Activated CD4-positive, alpha-beta T cell treated with anti-CD3 and anti-CD28 coated beads, Interleukin-2, amount 10 ng/mL, durations not matched to agents 24 days and 14 days (primary cell): ENCODE measurements at regions not wholly inside any gene's neighbourhood (a gene's known extent, or its start where the extent isn't known, plus 50 kb on each side); places are given as distances from the start of the nearest gene placed in this dataset.

Experiments
- DNase-seq: peaks from one replicate; pipeline ENCODE4 v3.0.0; 2022
- H3K27ac Mint-ChIP-seq: one replicate; pipeline ENCODE4 v1.8.0; 2022; ENCODE audit warnings: mild to moderate bottlenecking, mixed read lengths
- H3K27me3 Mint-ChIP-seq: one replicate; pipeline ENCODE4 v1.8.0; 2022; ENCODE audit warnings: mixed read lengths
- H3K36me3 Mint-ChIP-seq: one replicate; pipeline ENCODE4 v1.8.0; 2022; ENCODE audit warnings: low read depth, mild to moderate bottlenecking, mixed read lengths
- H3K4me1 Mint-ChIP-seq: one replicate; pipeline ENCODE4 v1.8.0; 2021; ENCODE audit warnings: mixed read lengths
- H3K4me3 Mint-ChIP-seq: one replicate; pipeline ENCODE4 v1.8.0; 2022; ENCODE audit warnings: mild to moderate bottlenecking, moderate library complexity, mixed read lengths
- H3K9me3 Mint-ChIP-seq: one replicate; pipeline ENCODE4 v1.8.0; 2021; ENCODE audit warnings: mixed read lengths
- intact Hi-C: fragments of 100-400 bp; cut with micrococcal nuclease; formaldehyde crosslinking; loops from one replicate; pipeline ENCODE4 v1.15.1; 2023

GRCh38 chr12:130070126-130070611 lies 92.1 kb upstream of the FZD10 start:
- H3K36me3 Mint-ChIP-seq, result no peaks in the 10 kb centered on the region
- no peaks in the 10 kb centered on the region for H3K27me3 Mint-ChIP-seq
- no peak overlapping the region for H3K27ac Mint-ChIP-seq
- DNase-seq, result no peak
- no peak overlapping the region for H3K4me3 Mint-ChIP-seq
- no peaks in the 10 kb centered on the region for H3K4me1 Mint-ChIP-seq
- intact Hi-C loops, result no loop called here
- peaks cover 7% of the 10 kb centered on the region for H3K9me3 Mint-ChIP-seq

GRCh38 chr12:130073721-130074120 lies 88.5 kb upstream of the FZD10 start:
- peaks cover 25% of the 10 kb centered on the region for H3K9me3 Mint-ChIP-seq
- no peaks in the 10 kb centered on the region for H3K4me1 Mint-ChIP-seq
- H3K27me3 Mint-ChIP-seq, result no peaks in the 10 kb centered on the region
- H3K4me3 Mint-ChIP-seq, result no peak overlapping the region
- intact Hi-C loops, result no loop called here
- DNase-seq, result no peak
- no peaks in the 10 kb centered on the region for H3K36me3 Mint-ChIP-seq
- H3K27ac Mint-ChIP-seq, result no peak overlapping the region

GRCh38 chr12:130074661-130075406 lies 87.4 kb upstream of the FZD10 start:
- H3K9me3 Mint-ChIP-seq, result peaks cover 25% of the 10 kb centered on the region
- intact Hi-C loops, result no loop called here
- H3K36me3 Mint-ChIP-seq, result no peaks in the 10 kb centered on the region
- no peak overlapping the region for H3K4me3 Mint-ChIP-seq
- no peak for DNase-seq
- no peaks in the 10 kb centered on the region for H3K4me1 Mint-ChIP-seq
- no peak overlapping the region for H3K27ac Mint-ChIP-seq
- H3K27me3 Mint-ChIP-seq, result no peaks in the 10 kb centered on the region

GRCh38 chr12:130075497-130076076 lies 86.7 kb upstream of the FZD10 start:
- no peak overlapping the region for H3K4me3 Mint-ChIP-seq
- no peak overlapping the region for H3K27ac Mint-ChIP-seq
- peaks cover 25% of the 10 kb centered on the region for H3K9me3 Mint-ChIP-seq
- no peaks in the 10 kb centered on the region for H3K27me3 Mint-ChIP-seq
- no peak for DNase-seq
- no peaks in the 10 kb centered on the region for H3K4me1 Mint-ChIP-seq
- no peaks in the 10 kb centered on the region for H3K36me3 Mint-ChIP-seq
- intact Hi-C loops, result no loop called here

- Mint-ChIP-seq H3K9me3 (peaks cover 25% of the 10 kb centered on the region), H3K4me1 (no peaks in the 10 kb centered on the region), H3K27me3 (no peaks in the 10 kb centered on the region), H3K27ac (no peak overlapping the region), H3K4me3 (no peak overlapping the region), H3K36me3 (no peaks in the 10 kb centered on the region)
- no peak for DNase-seq
- intact Hi-C loops, result no loop called here
Observed at GRCh38 chr12:130076126-130076525, 86.1 kb upstream of the FZD10 start.

GRCh38 chr12:130076752-130077151 lies 85.5 kb upstream of the FZD10 start:
- DNase-seq, result no peak
- Mint-ChIP-seq H3K36me3 (no peaks in the 10 kb centered on the region), H3K27me3 (no peaks in the 10 kb centered on the region), H3K27ac (no peak overlapping the region), H3K9me3 (peaks cover 19% of the 10 kb centered on the region), H3K4me1 (no peaks in the 10 kb centered on the region), H3K4me3 (no peak overlapping the region)
- intact Hi-C loops, result no loop called here

- Mint-ChIP-seq H3K36me3 (no peaks in the 10 kb centered on the region), H3K4me3 (no peak overlapping the region), H3K4me1 (peaks cover 3% of the 10 kb centered on the region), H3K9me3 (peaks cover 17% of the 10 kb centered on the region), H3K27me3 (no peaks in the 10 kb centered on the region), H3K27ac (no peak overlapping the region)
- no peak for DNase-seq
- intact Hi-C loops, result no loop called here
Observed at GRCh38 chr12:130078852-130079251, 83.4 kb upstream of the FZD10 start.

- peaks cover 17% of the 10 kb centered on the region for H3K9me3 Mint-ChIP-seq
- peaks cover 3% of the 10 kb centered on the region for H3K4me1 Mint-ChIP-seq
- no peak for DNase-seq
- H3K27me3 Mint-ChIP-seq, result no peaks in the 10 kb centered on the region
- intact Hi-C loops, result no loop called here
- H3K27ac Mint-ChIP-seq, result no peak overlapping the region
- no peak overlapping the region for H3K4me3 Mint-ChIP-seq
- no peaks in the 10 kb centered on the region for H3K36me3 Mint-ChIP-seq
Observed at GRCh38 chr12:130079279-130079678, 83.0 kb upstream of the FZD10 start.

- H3K36me3 Mint-ChIP-seq, result no peaks in the 10 kb centered on the region
- intact Hi-C loops, result no loop called here
- H3K9me3 Mint-ChIP-seq, result peaks cover 17% of the 10 kb centered on the region
- H3K27me3 Mint-ChIP-seq, result no peaks in the 10 kb centered on the region
- H3K4me3 Mint-ChIP-seq, result no peak overlapping the region
- no peak overlapping the region for H3K27ac Mint-ChIP-seq
- no peak for DNase-seq
- peaks cover 3% of the 10 kb centered on the region for H3K4me1 Mint-ChIP-seq
Observed at GRCh38 chr12:130080205-130080604, 82.1 kb upstream of the FZD10 start.

- H3K36me3 Mint-ChIP-seq, result no peaks in the 10 kb centered on the region
- H3K4me3 Mint-ChIP-seq, result no peak overlapping the region
- H3K4me1 Mint-ChIP-seq, result peaks cover 7% of the 10 kb centered on the region
- H3K9me3 Mint-ChIP-seq, result peaks cover 17% of the 10 kb centered on the region
- H3K27me3 Mint-ChIP-seq, result no peaks in the 10 kb centered on the region
- no peak overlapping the region for H3K27ac Mint-ChIP-seq
- DNase-seq, result no peak
- intact Hi-C loops, result no loop called here
Observed at GRCh38 chr12:130081117-130081805, 81.0 kb upstream of the FZD10 start.

GRCh38 chr12:130083002-130083401 lies 79.3 kb upstream of the FZD10 start:
- Mint-ChIP-seq H3K4me3 (no peak overlapping the region), H3K27ac (no peak overlapping the region), H3K9me3 (peaks cover 5% of the 10 kb centered on the region), H3K4me1 (peaks cover 17% of the 10 kb centered on the region), H3K27me3 (no peaks in the 10 kb centered on the region), H3K36me3 (no peaks in the 10 kb centered on the region)
- no peak for DNase-seq
- intact Hi-C loops, result no loop called here

GRCh38 chr12:130083734-130084133 lies 78.5 kb upstream of the FZD10 start:
- peaks cover 17% of the 10 kb centered on the region for H3K4me1 Mint-ChIP-seq
- H3K36me3 Mint-ChIP-seq, result no peaks in the 10 kb centered on the region
- intact Hi-C loops, result no loop called here
- no peaks in the 10 kb centered on the region for H3K9me3 Mint-ChIP-seq
- H3K27me3 Mint-ChIP-seq, result no peaks in the 10 kb centered on the region
- no peak overlapping the region for H3K27ac Mint-ChIP-seq
- DNase-seq, result no peak
- no peak overlapping the region for H3K4me3 Mint-ChIP-seq

GRCh38 chr12:130084359-130084758 lies 77.9 kb upstream of the FZD10 start:
- Mint-ChIP-seq H3K27me3 (no peaks in the 10 kb centered on the region), H3K9me3 (no peaks in the 10 kb centered on the region), H3K4me3 (no peak overlapping the region), H3K27ac (no peak overlapping the region), H3K36me3 (no peaks in the 10 kb centered on the region), H3K4me1 (peaks cover 17% of the 10 kb centered on the region)
- DNase-seq, result no peak
- intact Hi-C loops, result no loop called here

GRCh38 chr12:130086248-130086647 lies 76.0 kb upstream of the FZD10 start:
- Mint-ChIP-seq H3K27ac (no peak overlapping the region), H3K27me3 (no peaks in the 10 kb centered on the region), H3K36me3 (no peaks in the 10 kb centered on the region), H3K4me1 (peaks cover 17% of the 10 kb centered on the region), H3K4me3 (peak overlapping the region; percentile 2), H3K9me3 (peaks cover 4% of the 10 kb centered on the region)
- intact Hi-C loops, result no loop called here
- DNase-seq, result peak; percentile 58
